ENCODE measurements at regions not wholly inside any gene's neighbourhood (a gene's known extent, or its start where the extent isn't known, plus 50 kb on each side); places are given as distances from the start of the nearest gene placed in this dataset.

DNA sequence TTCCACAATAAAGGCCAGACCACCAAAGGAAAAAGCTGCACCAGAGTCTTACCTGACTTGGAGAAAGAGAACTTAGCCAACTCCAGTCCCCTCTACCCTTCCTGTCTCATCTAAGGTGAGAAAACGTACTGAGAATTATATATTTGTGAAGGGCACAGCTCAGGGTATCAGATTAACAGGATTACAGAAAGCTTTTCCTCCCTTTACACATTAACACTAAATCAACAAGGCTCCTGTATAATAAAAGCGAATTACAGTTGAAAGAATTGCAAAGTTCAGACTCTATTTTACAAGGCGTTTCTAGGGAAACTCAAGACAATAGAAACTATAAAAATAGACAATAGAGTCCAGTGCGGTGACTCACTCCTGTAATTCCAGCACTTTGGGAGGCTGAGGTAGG lies 82.7 kb upstream of the RPL10L start:
- H3K36me3 Mint-ChIP-seq (ENCODE audit: insufficient read depth, unreplicated experiment), result no peaks in the 10 kb centered on the region
- no TSS peak for BruUV-seq (replicated peaks)
- TF ChIP-seq, protein P1, sequence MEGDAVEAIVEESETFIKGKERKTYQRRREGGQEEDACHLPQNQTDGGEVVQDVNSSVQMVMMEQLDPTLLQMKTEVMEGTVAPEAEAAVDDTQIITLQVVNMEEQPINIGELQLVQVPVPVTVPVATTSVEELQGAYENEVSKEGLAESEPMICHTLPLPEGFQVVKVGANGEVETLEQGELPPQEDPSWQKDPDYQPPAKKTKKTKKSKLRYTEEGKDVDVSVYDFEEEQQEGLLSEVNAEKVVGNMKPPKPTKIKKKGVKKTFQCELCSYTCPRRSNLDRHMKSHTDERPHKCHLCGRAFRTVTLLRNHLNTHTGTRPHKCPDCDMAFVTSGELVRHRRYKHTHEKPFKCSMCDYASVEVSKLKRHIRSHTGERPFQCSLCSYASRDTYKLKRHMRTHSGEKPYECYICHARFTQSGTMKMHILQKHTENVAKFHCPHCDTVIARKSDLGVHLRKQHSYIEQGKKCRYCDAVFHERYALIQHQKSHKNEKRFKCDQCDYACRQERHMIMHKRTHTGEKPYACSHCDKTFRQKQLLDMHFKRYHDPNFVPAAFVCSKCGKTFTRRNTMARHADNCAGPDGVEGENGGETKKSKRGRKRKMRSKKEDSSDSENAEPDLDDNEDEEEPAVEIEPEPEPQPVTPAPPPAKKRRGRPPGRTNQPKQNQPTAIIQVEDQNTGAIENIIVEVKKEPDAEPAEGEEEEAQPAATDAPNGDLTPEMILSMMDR (IDR thresholded peaks at IDR 0.05; ENCODE audit: unreplicated experiment), result no peak
- H3K4me3 Mint-ChIP-seq (ENCODE audit: unreplicated experiment), result no peak overlapping the region
- CTCF ChIA-PET, result no interaction called here
- DNase-seq (ENCODE audit: unreplicated experiment), result no peak
- POLR2A ChIA-PET, result interaction anchor here (0.6 kb wide), 1 partner anchor 1299 kb away, joined by 3 read pairs; no protein-coding TSS in a partner anchor
- intact Hi-C loops (cut with micrococcal nuclease), result no loop called here
- H3K27me3 Mint-ChIP-seq (ENCODE audit: insufficient read depth, unreplicated experiment), result peaks cover 22% of the 10 kb centered on the region
- H3K27ac Mint-ChIP-seq (ENCODE audit: low read depth, unreplicated experiment), result no peak overlapping the region
- H3K9me3 Mint-ChIP-seq (ENCODE audit: unreplicated experiment), result peaks cover 7% of the 10 kb centered on the region
- no peaks in the 10 kb centered on the region for H3K4me1 Mint-ChIP-seq (ENCODE audit: insufficient read depth, unreplicated experiment)

DNA sequence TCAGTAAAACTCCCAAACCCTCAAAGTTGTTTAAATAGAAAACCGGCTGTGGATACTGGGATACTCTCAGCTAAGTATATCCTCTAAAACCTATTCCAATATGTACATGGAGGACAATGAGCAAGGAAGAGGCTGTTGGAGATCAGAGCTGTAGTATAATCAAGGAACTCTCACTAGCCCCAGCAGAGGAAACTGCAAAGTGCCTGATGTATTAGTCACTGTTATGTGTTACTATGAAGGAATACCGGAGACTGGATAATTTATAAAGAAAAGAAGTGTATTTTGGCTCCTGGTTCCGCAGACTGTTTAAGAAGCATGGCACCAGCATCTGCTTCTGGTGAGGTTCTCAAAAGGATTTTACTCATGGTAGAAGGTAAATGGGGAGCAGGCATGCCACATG lies 65.6 kb upstream of the RPL10L start:
- Mint-ChIP-seq H3K9me3 (ENCODE audit: unreplicated experiment) (no peaks in the 10 kb centered on the region), H3K4me3 (ENCODE audit: unreplicated experiment) (no peak overlapping the region), H3K27ac (ENCODE audit: low read depth, unreplicated experiment) (no peak overlapping the region)

More for the DNA sequence above, 65.6 kb upstream of the RPL10L start:
- BruUV-seq (replicated peaks), result no TSS peak
- Mint-ChIP-seq H3K4me1 (ENCODE audit: insufficient read depth, unreplicated experiment) (no peaks in the 10 kb centered on the region), H3K36me3 (ENCODE audit: insufficient read depth, unreplicated experiment) (no peaks in the 10 kb centered on the region), H3K27me3 (ENCODE audit: insufficient read depth, unreplicated experiment) (peaks cover 38% of the 10 kb centered on the region)
- TF ChIP-seq, protein P1 (IDR thresholded peaks at IDR 0.05; ENCODE audit: unreplicated experiment), result no peak
- POLR2A ChIA-PET, result no interaction called here
- no peak for DNase-seq (ENCODE audit: unreplicated experiment)
- CTCF ChIA-PET, result no interaction called here
- intact Hi-C loops (cut with micrococcal nuclease), result no loop called here
